ENCODE measurements at regions not wholly inside any gene's neighbourhood (a gene's known extent, or its start where the extent isn't known, plus 50 kb on each side); places are given as distances from the start of the nearest gene placed in this dataset.

GRCh38 chr2:128395640-128396499 is 77.2 kb upstream of the HS6ST1 start:
- H3K9ac ChIP-seq, result no peak overlapping the region
- no peak overlapping the region for H3K4me2 ChIP-seq (ENCODE audit: low read length)
- H3K9me3 ChIP-seq (ENCODE audit: control insufficient read depth, low read length), result no peaks in the 10 kb centered on the region
- no peaks in the 10 kb centered on the region for H3K27me3 ChIP-seq (ENCODE audit: control insufficient read depth, insufficient read depth, low read length)
- H2AFZ ChIP-seq, result no peak overlapping the region
- no peaks in the 10 kb centered on the region for H3K79me2 ChIP-seq
- TF ChIP-seq CTCF (IDR thresholded peaks at IDR 0.05), result no peak
- H3K4me3 ChIP-seq (ENCODE audit: low read depth, low read length), result no peak overlapping the region
- H3K4me1 ChIP-seq, result no peaks in the 10 kb centered on the region
- no peak overlapping the region for H3K27ac ChIP-seq
- no peaks in the 10 kb centered on the region for H3K36me3 ChIP-seq (ENCODE audit: control insufficient read depth, insufficient read depth, low read length)

GRCh38 chr2:128396500-128396891 is 77.8 kb upstream of the HS6ST1 start:
- Histone ChIP-seq H3K79me2 (no peaks in the 10 kb centered on the region), H3K9me3 (ENCODE audit: control insufficient read depth, low read length) (no peaks in the 10 kb centered on the region), H3K4me1 (no peaks in the 10 kb centered on the region), H3K27ac (no peak overlapping the region), H3K36me3 (ENCODE audit: control insufficient read depth, insufficient read depth, low read length) (no peaks in the 10 kb centered on the region), H2AFZ (no peak overlapping the region), H3K4me2 (ENCODE audit: low read length) (no peak overlapping the region), H3K27me3 (ENCODE audit: control insufficient read depth, insufficient read depth, low read length) (no peaks in the 10 kb centered on the region), H3K9ac (no peak overlapping the region), H3K4me3 (ENCODE audit: low read depth, low read length) (no peak overlapping the region)
- no peak for TF ChIP-seq CTCF (IDR thresholded peaks at IDR 0.05)

- no peaks in the 10 kb centered on the region for H3K36me3 ChIP-seq (ENCODE audit: control insufficient read depth, insufficient read depth, low read length)
- TF ChIP-seq CTCF (IDR thresholded peaks at IDR 0.05), result no peak
- H3K4me3 ChIP-seq (ENCODE audit: low read depth, low read length), result no peak overlapping the region
- H3K9ac ChIP-seq, result no peak overlapping the region
- H3K4me2 ChIP-seq (ENCODE audit: low read length), result no peak overlapping the region
- no peaks in the 10 kb centered on the region for H3K4me1 ChIP-seq
- H3K27ac ChIP-seq, result no peak overlapping the region
- no peaks in the 10 kb centered on the region for H3K79me2 ChIP-seq
- H3K9me3 ChIP-seq (ENCODE audit: control insufficient read depth, low read length), result no peaks in the 10 kb centered on the region
- H2AFZ ChIP-seq, result no peak overlapping the region
- H3K27me3 ChIP-seq (ENCODE audit: control insufficient read depth, insufficient read depth, low read length), result no peaks in the 10 kb centered on the region
These were observed 78.3 kb upstream of the HS6ST1 start for GRCh38 chr2:128396946-128397345.

- Histone ChIP-seq H3K36me3 (ENCODE audit: control insufficient read depth, insufficient read depth, low read length) (no peaks in the 10 kb centered on the region), H3K9me3 (ENCODE audit: control insufficient read depth, low read length) (no peaks in the 10 kb centered on the region)
- no peak for TF ChIP-seq CTCF (IDR thresholded peaks at IDR 0.05)
These were observed 80.6 kb upstream of the HS6ST1 start for GRCh38 chr2:128399256-128399655.

More at GRCh38 chr2:128399256-128399655, 80.6 kb upstream of the HS6ST1 start:
- Histone ChIP-seq H3K79me2 (no peaks in the 10 kb centered on the region), H3K9ac (no peak overlapping the region), H3K4me1 (no peaks in the 10 kb centered on the region), H3K4me3 (ENCODE audit: low read depth, low read length) (no peak overlapping the region), H3K4me2 (ENCODE audit: low read length) (no peak overlapping the region), H3K27me3 (ENCODE audit: control insufficient read depth, insufficient read depth, low read length) (no peaks in the 10 kb centered on the region), H3K27ac (no peak overlapping the region), H2AFZ (no peak overlapping the region)

Data from parathyroid adenoma (tissue), 2 donors.